SKM-1 treated with dmso at 0.1 percent for 144 hours (cell line): ENCODE measurements at regions not wholly inside any gene's neighbourhood (a gene's known extent, or its start where the extent isn't known, plus 50 kb on each side); places are given as distances from the start of the nearest gene placed in this dataset.
"Not testable (repeated sequence)": the region's sequence is repeated elsewhere in the genome, so short reads cannot be mapped to it uniquely, and the experiment has no call there.

Source experiments
- DNase-seq: peaks from one replicate; lab custom pipeline; 2025; ENCODE audit not compliant: unreplicated experiment; lab: John Stamatoyannopoulos, UW

- DNase-seq, result no peak
Observed at GRCh38 chrX:73963682-73964081, 111.2 kb upstream of the XIST start.

DNA sequence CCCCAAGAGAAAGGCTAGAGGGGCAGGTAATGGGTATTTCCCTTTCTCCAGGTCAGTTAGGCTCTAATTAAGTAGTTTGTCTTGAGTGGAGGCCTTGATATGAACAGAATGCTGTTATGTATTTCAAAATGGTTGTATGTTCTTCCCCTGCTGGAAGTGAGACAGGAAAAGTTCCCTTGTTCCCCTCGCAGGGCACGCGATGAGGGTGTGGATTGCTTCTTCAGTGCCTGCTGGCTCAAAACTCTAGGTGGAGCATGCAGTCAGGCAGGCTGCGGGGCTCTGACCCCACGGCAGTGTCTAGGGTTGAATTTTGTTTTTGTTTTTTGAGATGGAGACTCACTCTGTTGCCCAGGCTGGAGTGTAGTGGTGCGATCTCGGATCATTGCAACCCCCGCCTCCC lies 110.4 kb upstream of the XIST start:
- no peak for DNase-seq

DNA sequence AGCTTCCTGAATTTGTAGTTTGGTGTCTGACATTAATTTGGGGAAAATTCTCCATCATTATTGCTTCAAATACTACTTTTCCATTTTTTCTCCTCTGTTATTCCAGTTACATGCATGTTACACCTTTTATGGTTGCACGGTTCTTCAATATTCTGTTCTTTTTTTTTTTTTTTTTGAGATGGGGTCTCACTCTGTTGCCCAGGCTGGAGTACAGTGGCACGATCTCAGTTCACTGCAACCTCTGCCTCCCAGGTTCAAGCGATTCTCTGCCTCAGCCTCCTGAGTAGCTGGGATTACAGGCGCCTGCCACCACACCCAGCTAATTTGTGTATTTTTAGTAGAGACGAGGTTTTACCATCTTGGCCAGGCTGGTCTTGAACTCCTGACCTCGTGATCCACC lies 109.4 kb upstream of the XIST start:
- DNase-seq, result not testable (repeated sequence)

DNA sequence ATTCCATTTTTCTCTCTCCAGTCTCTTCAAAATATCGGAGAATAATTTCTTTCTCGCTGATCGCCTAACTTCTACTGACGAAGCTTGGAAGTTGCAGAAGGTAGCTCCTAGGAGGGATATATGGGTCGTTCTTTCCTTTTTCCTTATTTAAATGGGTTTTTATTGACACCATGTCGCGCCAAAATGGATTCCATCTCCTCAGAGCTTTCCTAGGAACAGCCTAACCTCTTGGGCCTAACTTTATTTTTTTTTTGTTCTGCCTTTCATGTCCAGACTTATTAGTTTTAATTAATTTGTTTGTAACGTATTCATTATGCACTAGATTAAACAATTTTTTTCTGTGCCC lies 92.0 kb upstream of the XIST start:
- no peak for DNase-seq

- DNase-seq, result peak; percentile 70
Observed at GRCh38 chrX:73943693-73944562, 91.4 kb upstream of the XIST start.

GRCh38 chrX:73940893-73941470 lies 88.5 kb upstream of the XIST start:
- DNase-seq, result peak; percentile 1

DNA sequence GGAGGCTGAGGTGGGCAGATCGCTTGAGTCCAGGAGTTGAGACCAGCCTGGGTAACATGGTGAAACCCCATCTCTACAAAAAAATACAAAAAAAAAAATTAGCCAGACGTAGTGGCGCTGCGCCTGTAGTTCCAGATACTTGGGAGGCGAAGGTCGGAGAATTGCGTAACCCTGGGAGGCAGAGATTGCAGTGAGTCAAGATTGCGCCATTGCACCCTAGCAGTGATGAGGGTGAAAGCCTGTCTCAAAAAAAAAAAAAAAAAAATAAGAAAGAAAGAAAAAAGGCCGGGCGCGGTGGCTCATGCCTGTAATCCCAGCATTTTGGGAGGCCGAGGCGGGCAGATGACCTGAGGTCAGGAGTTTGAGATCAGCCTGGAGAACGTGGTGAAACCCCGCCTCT lies 85.3 kb upstream of the XIST start:
- peak; percentile 62 for DNase-seq

- no peak for DNase-seq
Observed at GRCh38 chrX:73932522-73932921, 80.0 kb upstream of the XIST start.

DNA sequence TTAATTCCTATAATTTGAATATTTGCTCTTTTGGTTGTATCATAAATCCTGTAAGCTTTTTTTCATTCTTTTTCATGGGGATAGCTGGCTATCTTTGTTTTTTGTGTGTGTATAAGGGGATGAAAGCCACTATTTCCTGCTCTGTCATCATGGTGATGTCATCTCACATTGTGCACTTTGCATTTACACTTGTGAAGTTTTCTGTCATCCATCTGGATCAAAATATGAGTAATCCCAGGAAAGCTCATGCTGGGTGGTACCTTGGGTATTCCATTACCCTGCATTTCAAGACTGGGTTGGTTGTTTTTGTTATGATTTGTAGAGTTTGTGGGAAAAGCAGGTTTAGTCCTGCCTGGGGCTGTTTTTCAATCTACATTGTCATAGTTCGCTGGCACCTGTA lies 77.8 kb upstream of the XIST start:
- no peak for DNase-seq

GRCh38 chrX:73922856-73923455 lies 70.4 kb upstream of the XIST start:
- no peak for DNase-seq

DNA sequence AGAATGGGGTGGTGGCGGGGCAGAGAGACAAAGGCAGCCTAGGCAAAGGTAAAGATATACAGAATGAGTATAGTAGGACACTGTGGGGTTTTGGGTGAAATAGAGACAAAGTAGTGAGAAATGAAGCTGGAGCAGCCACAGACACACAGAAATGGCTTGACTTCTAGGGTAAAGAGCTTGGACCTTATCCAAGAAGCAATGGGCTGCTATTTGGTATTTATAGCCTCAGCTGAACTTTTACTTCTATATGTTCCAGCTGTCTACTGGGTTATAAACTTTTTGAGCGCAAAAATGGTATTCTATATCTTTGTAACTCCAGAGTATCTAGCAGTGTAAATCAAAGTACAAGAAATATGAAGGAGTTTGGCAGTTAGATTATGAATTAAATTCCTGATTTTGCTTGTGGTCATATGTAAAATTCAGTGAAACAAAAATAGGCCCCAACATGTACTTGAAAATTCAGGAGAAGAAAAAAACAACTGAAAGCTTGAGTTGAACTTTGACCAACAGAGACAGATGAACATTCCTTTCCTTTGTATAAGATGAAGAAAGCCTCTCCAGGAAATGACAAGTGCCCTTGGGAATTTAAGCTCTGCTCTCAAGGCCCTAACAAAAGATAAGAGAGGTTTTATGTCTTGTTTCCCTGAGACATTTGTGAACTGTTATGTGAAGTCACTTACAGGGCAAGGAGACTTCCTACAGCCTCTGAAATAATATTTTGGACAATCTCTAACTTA lies 64.6 kb upstream of the XIST start:
- no peak for DNase-seq

GRCh38 chrX:73916489-73916888 lies 64.0 kb upstream of the XIST start:
- DNase-seq, result no peak

- not testable (repeated sequence) for DNase-seq
Observed at GRCh38 chrX:73914792-73915191, 62.3 kb upstream of the XIST start.

DNA sequence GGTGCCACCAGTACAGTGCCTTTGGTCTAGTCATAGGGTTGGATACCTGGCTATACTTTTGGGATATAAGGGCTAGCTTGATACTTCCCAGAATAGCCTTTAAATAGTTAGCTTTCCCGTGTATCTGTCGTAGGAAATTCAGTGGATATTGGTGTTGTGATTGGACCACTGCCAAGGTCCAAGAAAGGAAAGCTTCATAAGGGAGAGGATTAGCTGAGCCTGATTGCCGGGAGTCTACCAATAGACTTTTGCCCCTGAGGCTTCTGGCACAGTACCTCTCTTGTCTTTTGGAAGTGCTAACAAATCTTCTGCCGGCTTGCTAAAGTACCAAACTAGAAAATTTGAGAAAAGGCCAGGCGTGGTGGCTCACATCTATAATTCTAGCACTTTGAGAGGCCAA lies 61.1 kb upstream of the XIST start:
- DNase-seq, result no peak

GRCh38 chrX:73911946-73912345 lies 59.4 kb upstream of the XIST start:
- not testable (repeated sequence) for DNase-seq

- DNase-seq, result not testable (repeated sequence)
Observed at GRCh38 chrX:73905749-73906374, 53.3 kb upstream of the XIST start.

DNA sequence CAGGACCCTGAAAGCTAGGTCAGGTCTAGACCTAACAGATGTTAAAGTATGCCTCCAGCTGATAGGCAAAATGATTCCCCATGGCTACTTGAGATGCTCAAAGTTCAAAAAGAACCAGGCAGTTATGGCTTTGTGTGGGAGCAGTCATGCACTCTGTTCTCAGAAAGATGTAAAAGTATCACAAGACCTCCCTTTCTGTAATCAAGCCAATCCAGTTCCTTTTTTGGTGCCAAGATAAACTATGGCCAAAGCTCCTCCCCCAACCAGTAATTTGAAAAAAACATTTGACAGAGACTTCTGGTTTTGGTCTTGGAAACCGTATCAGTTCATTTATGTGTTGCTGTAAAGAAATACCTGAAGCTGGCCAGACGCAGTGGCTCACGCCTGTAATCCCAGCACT lies 51.4 kb upstream of the XIST start:
- no peak for DNase-seq
